ENCODE measurements at regions not wholly inside any gene's neighbourhood (a gene's known extent, or its start where the extent isn't known, plus 50 kb on each side); places are given as distances from the start of the nearest gene placed in this dataset.

DNA sequence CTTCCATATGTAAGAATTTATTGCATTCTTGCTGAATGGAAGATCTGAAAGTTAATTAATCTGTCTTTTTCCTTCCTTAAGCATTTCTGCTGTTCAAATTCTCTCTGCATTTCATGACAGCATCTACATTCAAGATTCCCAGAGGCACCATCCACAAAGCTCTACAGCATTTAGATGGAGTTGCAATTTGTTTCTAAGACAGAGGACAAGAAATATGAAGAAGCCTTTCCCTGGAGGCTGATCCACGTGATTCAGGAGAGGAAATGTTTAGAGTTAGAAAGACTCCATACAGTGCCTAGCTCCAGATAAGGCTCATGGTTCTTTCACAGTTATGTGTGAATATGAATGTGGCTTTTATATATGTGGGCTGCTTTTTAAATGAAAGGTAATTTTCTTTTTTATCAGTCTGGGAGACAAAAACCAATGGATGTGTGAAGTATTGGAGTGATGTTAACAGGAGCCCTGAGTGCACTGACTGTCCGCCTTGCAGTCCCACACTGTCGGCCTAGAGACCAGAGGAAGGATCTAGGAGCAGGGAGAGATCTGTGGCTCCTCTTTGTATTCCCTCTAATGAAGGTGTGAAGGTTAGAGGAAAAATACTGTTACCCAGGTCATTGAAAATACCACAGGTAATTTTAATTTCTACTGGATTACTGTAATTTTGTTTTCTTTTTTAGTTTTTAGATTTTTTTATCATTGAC lies 686.6 kb upstream of the GJE1 start:
- Mint-ChIP-seq H3K9me3 (no peaks in the 10 kb centered on the region), H3K27me3 (ENCODE audit: insufficient read depth) (no peaks in the 10 kb centered on the region), H3K4me3 (no peak overlapping the region), H3K36me3 (ENCODE audit: low read depth) (no peaks in the 10 kb centered on the region), H3K27ac (peak overlapping the region; percentile 59), H3K4me1 (peaks cover 7% of the 10 kb centered on the region)
- Histone ChIP-seq H3K36me3 (ENCODE audit: control insufficient read depth, insufficient read depth, low read length) (no peaks in the 10 kb centered on the region), H3K27me3 (ENCODE audit: control insufficient read depth, insufficient read depth, low read length, poor library complexity, severe bottlenecking) (no peaks in the 10 kb centered on the region), H3K9ac (ENCODE audit: extremely low read depth, low read length, poor library complexity, severe bottlenecking) (no peak overlapping the region), H3K4me1 (ENCODE audit: control insufficient read depth, insufficient read depth, low read length) (no peaks in the 10 kb centered on the region), H3K4me3 (ENCODE audit: low read length) (no peak overlapping the region), H3K9me3 (ENCODE audit: control insufficient read depth, low read length) (no peaks in the 10 kb centered on the region), H3K27ac (ENCODE audit: low read depth, low read length) (no peak overlapping the region)
- 91% methylated on average over 3 of the region's 3 CpGs for WGBS, 2 experiments (ENCODE audit: insufficient coverage in 1 of 2, insufficient read length in 1 of 2)
- peak; percentile 42 for DNase-seq
- TF ChIP-seq, protein P1, sequence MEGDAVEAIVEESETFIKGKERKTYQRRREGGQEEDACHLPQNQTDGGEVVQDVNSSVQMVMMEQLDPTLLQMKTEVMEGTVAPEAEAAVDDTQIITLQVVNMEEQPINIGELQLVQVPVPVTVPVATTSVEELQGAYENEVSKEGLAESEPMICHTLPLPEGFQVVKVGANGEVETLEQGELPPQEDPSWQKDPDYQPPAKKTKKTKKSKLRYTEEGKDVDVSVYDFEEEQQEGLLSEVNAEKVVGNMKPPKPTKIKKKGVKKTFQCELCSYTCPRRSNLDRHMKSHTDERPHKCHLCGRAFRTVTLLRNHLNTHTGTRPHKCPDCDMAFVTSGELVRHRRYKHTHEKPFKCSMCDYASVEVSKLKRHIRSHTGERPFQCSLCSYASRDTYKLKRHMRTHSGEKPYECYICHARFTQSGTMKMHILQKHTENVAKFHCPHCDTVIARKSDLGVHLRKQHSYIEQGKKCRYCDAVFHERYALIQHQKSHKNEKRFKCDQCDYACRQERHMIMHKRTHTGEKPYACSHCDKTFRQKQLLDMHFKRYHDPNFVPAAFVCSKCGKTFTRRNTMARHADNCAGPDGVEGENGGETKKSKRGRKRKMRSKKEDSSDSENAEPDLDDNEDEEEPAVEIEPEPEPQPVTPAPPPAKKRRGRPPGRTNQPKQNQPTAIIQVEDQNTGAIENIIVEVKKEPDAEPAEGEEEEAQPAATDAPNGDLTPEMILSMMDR (conservative IDR thresholded peaks at IDR 0.05) = no peak

DNA sequence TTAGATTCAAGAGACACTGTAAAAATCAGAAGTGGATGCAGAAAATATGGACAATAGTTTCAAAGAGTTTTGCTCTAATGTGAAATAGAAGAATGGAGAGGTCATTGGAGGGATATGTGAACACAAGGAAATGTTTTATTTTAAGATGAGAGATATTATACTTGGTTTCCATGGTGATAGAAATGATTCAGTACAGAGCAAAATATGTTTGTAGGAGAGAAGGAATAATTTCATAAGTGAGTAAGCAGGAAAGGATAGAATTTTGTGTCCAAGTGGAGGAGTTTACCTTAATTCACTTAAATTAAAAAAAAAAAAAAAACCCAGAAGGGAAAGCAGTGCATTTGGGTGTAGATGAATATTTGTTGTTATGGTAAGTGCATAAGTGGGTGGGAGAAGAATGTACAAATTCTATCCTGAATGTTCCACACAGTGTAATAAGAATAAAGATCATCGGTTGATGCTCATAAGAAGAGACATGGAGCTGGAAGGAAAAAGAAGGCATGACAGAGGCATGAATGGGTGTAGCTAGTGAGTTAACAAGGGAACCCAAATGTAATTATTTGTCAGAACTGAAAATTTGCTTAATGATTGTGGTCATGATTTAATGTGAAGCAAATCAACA lies 688.9 kb upstream of the GJE1 start:
- peaks cover 7% of the 10 kb centered on the region for H3K9me3 Mint-ChIP-seq
- DNase-seq = no peak
- no peaks in the 10 kb centered on the region for H3K27me3 Mint-ChIP-seq (ENCODE audit: insufficient read depth)
- Histone ChIP-seq H3K4me3 (ENCODE audit: low read length) (no peak overlapping the region), H3K9me3 (ENCODE audit: control insufficient read depth, low read length) (no peaks in the 10 kb centered on the region), H3K9ac (ENCODE audit: extremely low read depth, low read length, poor library complexity, severe bottlenecking) (no peak overlapping the region), H3K27ac (ENCODE audit: low read depth, low read length) (no peak overlapping the region), H3K36me3 (ENCODE audit: control insufficient read depth, insufficient read depth, low read length) (no peaks in the 10 kb centered on the region), H3K4me1 (ENCODE audit: control insufficient read depth, insufficient read depth, low read length) (no peaks in the 10 kb centered on the region), H3K27me3 (ENCODE audit: control insufficient read depth, insufficient read depth, low read length, poor library complexity, severe bottlenecking) (no peaks in the 10 kb centered on the region)
- TF ChIP-seq, protein P1 (conservative IDR thresholded peaks at IDR 0.05) = no peak
- no peak overlapping the region for H3K27ac Mint-ChIP-seq
- no peaks in the 10 kb centered on the region for H3K36me3 Mint-ChIP-seq (ENCODE audit: low read depth)
- WGBS, 2 experiments (ENCODE audit: insufficient coverage in 1 of 2, insufficient read length in 1 of 2) = 97 to 100% methylated on average over 1 of the region's 1 CpG
- H3K4me3 Mint-ChIP-seq = no peak overlapping the region
- H3K4me1 Mint-ChIP-seq = peaks cover 2% of the 10 kb centered on the region

DNA sequence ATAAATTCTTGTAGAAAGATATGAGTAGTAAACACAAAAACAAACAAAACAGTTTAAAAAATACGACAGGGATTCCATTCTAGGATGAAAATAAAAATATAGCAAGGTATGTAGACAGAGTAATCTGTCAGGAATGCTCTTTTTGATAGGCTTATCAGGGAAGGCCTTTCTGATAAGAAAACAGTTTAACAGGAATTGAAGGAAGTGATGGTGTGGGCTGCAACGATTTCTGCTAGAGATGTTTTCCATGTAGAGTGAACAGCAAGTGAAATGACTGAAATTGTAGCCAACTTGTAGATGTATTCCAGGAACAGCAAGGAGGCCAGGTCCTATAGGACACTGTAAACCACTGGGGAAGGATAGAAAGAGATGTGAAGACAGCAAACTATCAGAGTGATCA lies 689.7 kb upstream of the GJE1 start:
- Histone ChIP-seq H3K36me3 (ENCODE audit: control insufficient read depth, insufficient read depth, low read length) (no peaks in the 10 kb centered on the region), H3K4me1 (ENCODE audit: control insufficient read depth, insufficient read depth, low read length) (no peaks in the 10 kb centered on the region), H3K9ac (ENCODE audit: extremely low read depth, low read length, poor library complexity, severe bottlenecking) (no peak overlapping the region), H3K27me3 (ENCODE audit: control insufficient read depth, insufficient read depth, low read length, poor library complexity, severe bottlenecking) (no peaks in the 10 kb centered on the region), H3K4me3 (ENCODE audit: low read length) (no peak overlapping the region), H3K9me3 (ENCODE audit: control insufficient read depth, low read length) (no peaks in the 10 kb centered on the region), H3K27ac (ENCODE audit: low read depth, low read length) (no peak overlapping the region)
- H3K36me3 Mint-ChIP-seq (ENCODE audit: low read depth) = no peaks in the 10 kb centered on the region
- H3K4me1 Mint-ChIP-seq = peaks cover 2% of the 10 kb centered on the region
- 76 to 84% methylated on average over 2 of the region's 2 CpGs for WGBS, 2 experiments (ENCODE audit: insufficient coverage in 1 of 2, insufficient read length in 1 of 2)
- no peak overlapping the region for H3K27ac Mint-ChIP-seq
- H3K9me3 Mint-ChIP-seq = peaks cover 10% of the 10 kb centered on the region
- no peak overlapping the region for H3K4me3 Mint-ChIP-seq
- no peaks in the 10 kb centered on the region for H3K27me3 Mint-ChIP-seq (ENCODE audit: insufficient read depth)
- DNase-seq = no peak
- TF ChIP-seq, protein P1 (conservative IDR thresholded peaks at IDR 0.05) = no peak

Measured in endodermal cell (in vitro differentiated cells).